Liver (tissue), 8 donors: ENCODE measurements at regions not wholly inside any gene's neighbourhood (a gene's known extent, or its start where the extent isn't known, plus 50 kb on each side); places are given as distances from the start of the nearest gene placed in this dataset.

Experiments used
- DNase-seq: peaks from one replicate; pipeline ENCODE4 v3.0.0-alpha.2; 2017; ENCODE audit warnings: low spot score
- H3K27ac ChIP-seq, 2 donors: one replicate each; pipeline ENCODE4 v1.7.0; 2013; ENCODE audit warnings: inconsistent platforms in 2 of 2, low read length in 2 of 2, control low read depth in 1 of 2, low read depth in 1 of 2, mild to moderate bottlenecking in 1 of 2
- H3K27me3 ChIP-seq, 4 donors: one replicate each; pipeline versions ENCODE4 v1.6.1 to v1.7.0; 2013; ENCODE audit warnings: low read length in 3 of 4, inconsistent platforms in 1 of 4, mild to moderate bottlenecking in 1 of 4, moderate library complexity in 1 of 4; ENCODE audit not compliant: control insufficient read depth in 4 of 4, insufficient read depth in 4 of 4
- H3K36me3 ChIP-seq, 4 donors: one replicate each; pipeline versions ENCODE4 v1.6.1 to v1.7.0; 2013; ENCODE audit warnings: low read length in 3 of 4, mild to moderate bottlenecking in 3 of 4, low read depth in 1 of 4, moderate library complexity in 1 of 4; ENCODE audit not compliant: control insufficient read depth in 4 of 4, insufficient read depth in 3 of 4
- H3K4me1 ChIP-seq, 4 donors: one replicate each; pipeline versions ENCODE4 v1.6.1 to v1.7.0; 2013; ENCODE audit warnings: low read length in 3 of 4, mild to moderate bottlenecking in 3 of 4, moderate library complexity in 1 of 4; ENCODE audit not compliant: control insufficient read depth in 4 of 4, insufficient read depth in 4 of 4
- H3K4me3 ChIP-seq, 3 donors: one replicate each; pipeline versions ENCODE4 v1.6.1 to v1.7.0; 2013; ENCODE audit warnings: low read length in 3 of 3, control low read depth in 1 of 3, low read depth in 1 of 3, mild to moderate bottlenecking in 1 of 3
- H3K9ac ChIP-seq, 2 donors: one replicate each; pipeline ENCODE4 v1.7.0; 2013; ENCODE audit warnings: low read length in 2 of 2, mild to moderate bottlenecking in 2 of 2, moderate library complexity in 2 of 2, control low read depth in 1 of 2, low read depth in 1 of 2
- H3K9me3 ChIP-seq, 4 donors: one replicate each; pipeline versions ENCODE4 v1.6.1 to v1.7.0; 2013; ENCODE audit warnings: low read length in 3 of 4; ENCODE audit not compliant: control insufficient read depth in 4 of 4
- ATF3 ChIP-seq: IDR thresholded peaks from 2 replicates; pipeline ENCODE4 v1.6.1; 2016; ENCODE audit warnings: antibody characterized with exemption
- EGR1 ChIP-seq, 2 donors: IDR thresholded peaks; 2 replicates each; pipeline ENCODE4 v1.6.1; 2016 to 2018; ENCODE audit warnings: antibody characterized with exemption in 2 of 2, low read depth in 2 of 2
- FOXA1 ChIP-seq: IDR thresholded peaks from 2 replicates; pipeline ENCODE4 v1.6.1; 2016; ENCODE audit warnings: antibody characterized with exemption
- FOXA2 ChIP-seq: IDR thresholded peaks from 2 replicates; pipeline ENCODE4 v1.6.1; 2016; ENCODE audit warnings: antibody characterized with exemption
- GABPA ChIP-seq, 2 donors: IDR thresholded peaks in 1 of 2; conservative IDR thresholded peaks in 1 of 2; 2 replicates each; pipeline ENCODE4 v1.6.1; 2016; ENCODE audit warnings: antibody characterized with exemption in 2 of 2, mild to moderate bottlenecking in 1 of 2, moderate library complexity in 1 of 2
- HNF4G ChIP-seq: IDR thresholded peaks from 2 replicates; pipeline ENCODE4 v1.6.1; 2016; ENCODE audit warnings: antibody characterized with exemption
- JUND ChIP-seq, 2 donors: IDR thresholded peaks; 2 replicates each; pipeline ENCODE4 v1.6.1; 2016; ENCODE audit warnings: antibody characterized with exemption in 2 of 2
- MAX ChIP-seq: IDR thresholded peaks from 2 replicates; pipeline ENCODE4 v1.6.1; 2016; ENCODE audit warnings: antibody characterized with exemption
- NR2F2 ChIP-seq: IDR thresholded peaks from 2 replicates; pipeline ENCODE4 v1.6.1; 2016; ENCODE audit warnings: antibody characterized with exemption
- RAD21 ChIP-seq, 2 donors: IDR thresholded peaks; 2 replicates each; pipeline ENCODE4 v1.6.1; 2016; ENCODE audit warnings: antibody characterized with exemption in 2 of 2, mild to moderate bottlenecking in 2 of 2
- RXRA ChIP-seq, 2 donors: IDR thresholded peaks; 2 replicates each; pipeline ENCODE4 v1.6.1; 2017 to 2018; ENCODE audit warnings: antibody characterized with exemption in 2 of 2, mild to moderate bottlenecking in 1 of 2
- SP1 ChIP-seq: IDR thresholded peaks from 2 replicates; pipeline ENCODE4 v1.6.1; 2018; ENCODE audit warnings: antibody characterized with exemption, mild to moderate bottlenecking
- TAF1 ChIP-seq: conservative IDR thresholded peaks from 2 replicates; pipeline ENCODE4 v1.6.1; 2016; ENCODE audit warnings: antibody characterized with exemption, mild to moderate bottlenecking
- YY1 ChIP-seq: IDR thresholded peaks from 2 replicates; pipeline ENCODE4 v1.6.1; 2016; ENCODE audit warnings: antibody characterized with exemption, mild to moderate bottlenecking
- WGBS: extraction: QIAGEN DNeasy Blood & Tissue Kit; methylation state at CpG from one replicate; pipeline ENCODE4 v1.1.7; 2013; 5-methylcytosine and 5-hydroxymethylcytosine counted together
- TF ChIP-seq, protein P1 (sequence below): IDR thresholded peaks from 2 replicates; pipeline ENCODE4 v1.6.1; 2016; ENCODE audit warnings: antibody characterized with exemption
- TF ChIP-seq, protein P2 (sequence below): fragments of 150-350 bp; IDR thresholded peaks from 2 replicates; pipeline ENCODE4 v1.5.1; 2017; ENCODE audit warnings: improper control_type of control experiment, low read depth, low read length; ENCODE audit not compliant: missing input control
- donor health status: healthy.
- donor health status: healthy.
- donor health status: healthy.
- donor health status: healthy.
- donor health status: healthy.

GRCh38 chr11:133787379-133788141 is 57.8 kb downstream of the SPATA19 start:
- peaks cover 0 to 15% (median 2%) of the 10 kb centered on the region in 4 donors for H3K27me3 ChIP-seq
- DNase-seq = no peak

DNA sequence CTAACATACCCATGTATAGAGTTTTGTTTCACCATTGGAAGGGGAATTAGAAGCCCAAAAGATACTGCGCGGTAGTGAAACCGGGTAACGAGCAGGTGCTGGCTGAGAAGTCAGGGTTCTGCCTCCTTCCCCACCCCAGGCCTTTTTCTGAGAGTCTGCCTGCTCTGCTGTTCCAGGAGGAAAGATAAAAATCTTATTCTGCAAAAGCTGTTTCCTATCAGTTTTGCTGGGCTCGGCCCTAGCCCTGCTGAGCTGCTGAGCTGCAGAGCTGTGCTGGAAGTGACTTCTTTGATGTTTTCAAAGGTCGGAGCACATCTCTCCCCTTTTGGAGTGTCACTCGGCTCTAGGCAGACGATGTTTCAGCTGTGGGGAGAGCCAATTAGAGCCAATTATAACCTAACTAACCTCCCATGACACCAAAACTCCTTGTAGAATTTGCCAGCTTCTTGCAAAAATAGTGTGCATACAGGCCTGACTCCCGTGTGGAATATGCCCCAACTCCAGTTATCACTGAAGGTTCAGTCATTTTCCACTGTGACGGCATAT is 59.4 kb downstream of the SPATA19 start:
- WGBS = 53% methylated on average over 10 of the region's 10 CpGs
- H3K36me3 ChIP-seq = no peaks in the 10 kb centered on the region
- peaks cover 0 to 15% (median 2%) of the 10 kb centered on the region in 4 donors for H3K27me3 ChIP-seq
- H3K4me1 ChIP-seq = peaks cover 0 to 3% (median 2%) of the 10 kb centered on the region in 4 donors
- H3K9me3 ChIP-seq = no peaks in the 10 kb centered on the region
- no peak overlapping the region for H3K9ac ChIP-seq
- DNase-seq = no peak
- H3K4me3 ChIP-seq = no peak overlapping the region
- no peak overlapping the region for H3K27ac ChIP-seq
- TF ChIP-seq FOXA1 = no peak
- TF ChIP-seq, protein P1, sequence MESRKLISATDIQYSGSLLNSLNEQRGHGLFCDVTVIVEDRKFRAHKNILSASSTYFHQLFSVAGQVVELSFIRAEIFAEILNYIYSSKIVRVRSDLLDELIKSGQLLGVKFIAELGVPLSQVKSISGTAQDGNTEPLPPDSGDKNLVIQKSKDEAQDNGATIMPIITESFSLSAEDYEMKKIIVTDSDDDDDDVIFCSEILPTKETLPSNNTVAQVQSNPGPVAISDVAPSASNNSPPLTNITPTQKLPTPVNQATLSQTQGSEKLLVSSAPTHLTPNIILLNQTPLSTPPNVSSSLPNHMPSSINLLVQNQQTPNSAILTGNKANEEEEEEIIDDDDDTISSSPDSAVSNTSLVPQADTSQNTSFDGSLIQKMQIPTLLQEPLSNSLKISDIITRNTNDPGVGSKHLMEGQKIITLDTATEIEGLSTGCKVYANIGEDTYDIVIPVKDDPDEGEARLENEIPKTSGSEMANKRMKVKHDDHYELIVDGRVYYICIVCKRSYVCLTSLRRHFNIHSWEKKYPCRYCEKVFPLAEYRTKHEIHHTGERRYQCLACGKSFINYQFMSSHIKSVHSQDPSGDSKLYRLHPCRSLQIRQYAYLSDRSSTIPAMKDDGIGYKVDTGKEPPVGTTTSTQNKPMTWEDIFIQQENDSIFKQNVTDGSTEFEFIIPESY = no peak
- no peak for TF ChIP-seq YY1
- TF ChIP-seq TAF1 = no peak
- no peak for TF ChIP-seq MAX
- TF ChIP-seq GABPA (IDR thresholded peaks at IDR 0.05 in 1 of 2, conservative IDR thresholded peaks at IDR 0.05 in 1 of 2) = no peak
- no peak for TF ChIP-seq RAD21 (IDR thresholded peaks at IDR 0.05)
- TF ChIP-seq FOXA2 = no peak
- TF ChIP-seq HNF4G = no peak
- no peak for TF ChIP-seq NR2F2
- no peak for TF ChIP-seq RXRA (IDR thresholded peaks at IDR 0.05)
- TF ChIP-seq ATF3 = no peak
- TF ChIP-seq SP1 = no peak
- TF ChIP-seq, protein P2, sequence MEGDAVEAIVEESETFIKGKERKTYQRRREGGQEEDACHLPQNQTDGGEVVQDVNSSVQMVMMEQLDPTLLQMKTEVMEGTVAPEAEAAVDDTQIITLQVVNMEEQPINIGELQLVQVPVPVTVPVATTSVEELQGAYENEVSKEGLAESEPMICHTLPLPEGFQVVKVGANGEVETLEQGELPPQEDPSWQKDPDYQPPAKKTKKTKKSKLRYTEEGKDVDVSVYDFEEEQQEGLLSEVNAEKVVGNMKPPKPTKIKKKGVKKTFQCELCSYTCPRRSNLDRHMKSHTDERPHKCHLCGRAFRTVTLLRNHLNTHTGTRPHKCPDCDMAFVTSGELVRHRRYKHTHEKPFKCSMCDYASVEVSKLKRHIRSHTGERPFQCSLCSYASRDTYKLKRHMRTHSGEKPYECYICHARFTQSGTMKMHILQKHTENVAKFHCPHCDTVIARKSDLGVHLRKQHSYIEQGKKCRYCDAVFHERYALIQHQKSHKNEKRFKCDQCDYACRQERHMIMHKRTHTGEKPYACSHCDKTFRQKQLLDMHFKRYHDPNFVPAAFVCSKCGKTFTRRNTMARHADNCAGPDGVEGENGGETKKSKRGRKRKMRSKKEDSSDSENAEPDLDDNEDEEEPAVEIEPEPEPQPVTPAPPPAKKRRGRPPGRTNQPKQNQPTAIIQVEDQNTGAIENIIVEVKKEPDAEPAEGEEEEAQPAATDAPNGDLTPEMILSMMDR = no peak
- TF ChIP-seq EGR1 (IDR thresholded peaks at IDR 0.05; ENCODE audit: low read depth in 2 of 2) = no peak

More at GRCh38 chr11:133787379-133788141, 57.8 kb downstream of the SPATA19 start:
- Histone ChIP-seq H3K9me3 (peaks cover 0 to 2% (median 0%) of the 10 kb centered on the region in 4 donors), H3K4me1 (peaks cover 0 to 3% (median 2%) of the 10 kb centered on the region in 4 donors), H3K9ac (no peak overlapping the region), H3K4me3 (peak overlapping the region in 1 of 3 donors; percentile 1), H3K27ac (no peak overlapping the region), H3K36me3 (no peaks in the 10 kb centered on the region)
- TF ChIP-seq SP1 (no peak), FOXA1 (no peak), TAF1 (no peak), HNF4G (no peak), EGR1 (IDR thresholded peaks at IDR 0.05; ENCODE audit: low read depth in 2 of 2) (no peak), RXRA (IDR thresholded peaks at IDR 0.05) (no peak), ATF3 (no peak), NR2F2 (no peak), JUND (IDR thresholded peaks at IDR 0.05) (no peak), FOXA2 (no peak), RAD21 (IDR thresholded peaks at IDR 0.05) (no peak), YY1 (no peak), MAX (no peak)
- TF ChIP-seq, protein P2 = no peak
- WGBS = 12% methylated on average over 47 of the region's 47 CpGs
